DOHH2 (cell line): ENCODE measurements at regions not wholly inside any gene's neighbourhood (a gene's known extent, or its start where the extent isn't known, plus 50 kb on each side); places are given as distances from the start of the nearest gene placed in this dataset.

Source experiments
- H3F3A ChIP-seq: fragments of 200-600 bp; sonication (generic), shearing (Covaris generic); 2 replicates; pipeline ENCODE4 v1.6.0; 2016; ENCODE audit warnings: antibody characterized with exemption, mild to moderate bottlenecking; ENCODE audit not compliant: control insufficient read depth, insufficient read depth
- H3K27ac ChIP-seq: fragments of 200-600 bp; sonication (generic); 2 replicates; pipeline ENCODE4 v1.5.1; 2014; ENCODE audit warnings: low read depth, mild to moderate bottlenecking, low read length, moderate library complexity
- H3K27me3 ChIP-seq: fragments of 200-600 bp; sonication (generic); 2 replicates; pipeline ENCODE4 v1.6.1; 2014; ENCODE audit warnings: mild to moderate bottlenecking, low read length, mixed read lengths; ENCODE audit not compliant: control insufficient read depth
- H3K36me3 ChIP-seq: fragments of 200-600 bp; sonication (generic); 2 replicates; pipeline ENCODE4 v1.6.1; 2014; ENCODE audit warnings: mild to moderate bottlenecking, low read length, moderate library complexity, mixed read lengths; ENCODE audit not compliant: control insufficient read depth
- H3K4me1 ChIP-seq: fragments of 200-600 bp; sonication (generic); 2 replicates; pipeline ENCODE4 v1.6.1; 2014; ENCODE audit warnings: mild to moderate bottlenecking, low read length, mixed read lengths; ENCODE audit not compliant: control insufficient read depth
- H3K4me2 ChIP-seq: fragments of 200-600 bp; sonication (generic); 2 replicates; pipeline ENCODE4 v1.6.0; 2014; ENCODE audit warnings: mild to moderate bottlenecking, low read length, moderate library complexity
- H3K4me3 ChIP-seq: fragments of 200-600 bp; sonication (generic); 2 replicates; pipeline ENCODE4 v1.5.1; 2014; ENCODE audit warnings: mild to moderate bottlenecking, low read length, mixed read lengths
- H3K79me2 ChIP-seq: fragments of 200-600 bp; sonication (generic); 2 replicates; pipeline ENCODE4 v1.6.1; 2014; ENCODE audit warnings: mild to moderate bottlenecking, low read length, mixed read lengths; ENCODE audit not compliant: control insufficient read depth
- H3K9me2 ChIP-seq: fragments of 200-600 bp; sonication (generic); replicated peaks from 2 replicates; pipeline ENCODE4 v1.6.1; 2014; ENCODE audit warnings: mild to moderate bottlenecking, low read length, mixed read lengths; ENCODE audit not compliant: control insufficient read depth
- H3K9me3 ChIP-seq: fragments of 200-600 bp; sonication (generic); 2 replicates; pipeline ENCODE4 v1.6.1; 2014; ENCODE audit warnings: antibody characterized with exemption, low read length, mixed read lengths; ENCODE audit not compliant: control insufficient read depth, insufficient read depth
- H4K20me1 ChIP-seq: fragments of 200-600 bp; sonication (generic); 2 replicates; pipeline ENCODE4 v1.6.0; 2014; ENCODE audit warnings: low read depth, mild to moderate bottlenecking, antibody characterized with exemption, low read length, moderate library complexity; ENCODE audit not compliant: control insufficient read depth, insufficient read depth
- CTCF ChIP-seq: fragments of 200-600 bp; sonication (generic); IDR thresholded peaks from one replicate; pipeline ENCODE4 v1.5.1; 2014; ENCODE audit warnings: antibody characterized with exemption, mild to moderate bottlenecking, low read depth, low read length; ENCODE audit not compliant: poor library complexity, severe bottlenecking
- EZH2phosphoT487 ChIP-seq: fragments of 200-600 bp; sonication (generic); IDR thresholded peaks from 2 replicates; pipeline ENCODE4 v1.6.1; 2017; ENCODE audit warnings: borderline replicate concordance, mild to moderate bottlenecking, antibody characterized with exemption, low read length, moderate library complexity, mixed read lengths

GRCh38 chr15:38085931-38086568 is 151.6 kb downstream of the TMCO5A start:
- Histone ChIP-seq H4K20me1 (peaks cover 5% of the 10 kb centered on the region; the same call in 1 of the 2 replicates), H3F3A (no peaks in the 10 kb centered on the region), H3K4me1 (peaks cover 24% of the 10 kb centered on the region), H3K9me2 (no peaks in the 10 kb centered on the region), H3K4me2 (peak overlapping the region; percentile 47), H3K27me3 (peaks cover 57% of the 10 kb centered on the region), H3K36me3 (no peaks in the 10 kb centered on the region), H3K79me2 (no peaks in the 10 kb centered on the region), H3K4me3 (0 out of 2 replicates have a peak overlapping the region, but pooled peaks have one; percentile 23), H3K9me3 (no peaks in the 10 kb centered on the region), H3K27ac (no peak overlapping the region)
- TF ChIP-seq EZH2phosphoT487 (no peak), CTCF (no peak)

GRCh38 chr15:38086611-38087010 is 152.2 kb downstream of the TMCO5A start:
- Histone ChIP-seq H3K27ac (no peak overlapping the region), H3F3A (no peaks in the 10 kb centered on the region), H3K9me3 (no peaks in the 10 kb centered on the region), H3K9me2 (no peaks in the 10 kb centered on the region), H3K4me3 (no peak overlapping the region), H3K4me2 (no peak overlapping the region), H4K20me1 (peaks cover 5% of the 10 kb centered on the region; the same call in 1 of the 2 replicates), H3K79me2 (no peaks in the 10 kb centered on the region), H3K27me3 (peaks cover 57% of the 10 kb centered on the region), H3K4me1 (peaks cover 24% of the 10 kb centered on the region), H3K36me3 (no peaks in the 10 kb centered on the region)
- TF ChIP-seq CTCF (no peak), EZH2phosphoT487 (no peak)

GRCh38 chr15:38088971-38089370 is 154.5 kb downstream of the TMCO5A start:
- H4K20me1 ChIP-seq, result 0 out of 2 replicates have a peak, but pooled peaks cover 5% of the 10 kb centered on the region
- H3K4me2 ChIP-seq, result no peak overlapping the region
- H3K27me3 ChIP-seq, result peaks cover 49% of the 10 kb centered on the region
- H3K9me2 ChIP-seq, result no peaks in the 10 kb centered on the region
- no peak overlapping the region for H3K4me3 ChIP-seq
- H3K36me3 ChIP-seq, result no peaks in the 10 kb centered on the region
- no peaks in the 10 kb centered on the region for H3K79me2 ChIP-seq
- H3K27ac ChIP-seq, result no peak overlapping the region
- TF ChIP-seq CTCF, result no peak
- no peak for TF ChIP-seq EZH2phosphoT487
- H3F3A ChIP-seq, result no peaks in the 10 kb centered on the region
- peaks cover 24% of the 10 kb centered on the region for H3K4me1 ChIP-seq
- no peaks in the 10 kb centered on the region for H3K9me3 ChIP-seq
